Activated T-cell treated with anti-CD3 and anti-CD28 coated beads, Interleukin-2, amount 50 U/mL, for 4 hours (primary cell): ENCODE measurements at regions not wholly inside any gene's neighbourhood (a gene's known extent, or its start where the extent isn't known, plus 50 kb on each side); places are given as distances from the start of the nearest gene placed in this dataset.
"Not testable (repeated sequence)": the region's sequence is repeated elsewhere in the genome, so short reads cannot be mapped to it uniquely, and the experiment has no call there.

ENCODE experiments used
- ATAC-seq, 2 donors: fragments of 200-7000 bp; cut with Tn5 transposase; one replicate each; pipeline ENCODE4 v1.10.0; 2021
- DNase-seq: peaks from one replicate; pipeline ENCODE4 v3.0.0-alpha.2; 2020
- H3K27me3 Mint-ChIP-seq: one replicate; pipeline ENCODE4 v1.8.0; 2021; ENCODE audit warnings: low read depth, mixed read lengths
- H3K36me3 Mint-ChIP-seq: one replicate; pipeline ENCODE4 v1.8.0; 2022; ENCODE audit warnings: mixed read lengths; ENCODE audit not compliant: insufficient read depth
- H3K4me1 Mint-ChIP-seq: one replicate; pipeline ENCODE4 v1.8.0; 2021; ENCODE audit warnings: low read depth, mixed read lengths
- H3K4me3 Mint-ChIP-seq: one replicate; pipeline ENCODE4 v1.8.0; 2021; ENCODE audit warnings: mild to moderate bottlenecking, moderate library complexity, mixed read lengths
- H3K9me3 Mint-ChIP-seq: one replicate; pipeline ENCODE4 v1.8.0; 2021; ENCODE audit warnings: mixed read lengths

- ATAC-seq: no peak
- Mint-ChIP-seq H3K4me1 (no peaks in the 10 kb centered on the region), H3K4me3 (no peak overlapping the region), H3K9me3 (no peaks in the 10 kb centered on the region), H3K36me3 (no peaks in the 10 kb centered on the region), H3K27me3 (peaks cover 9% of the 10 kb centered on the region)
- no peak for DNase-seq
These were observed 100.6 kb downstream of the DACT1 start for GRCh38 chr14:58738189-58738836.

- ATAC-seq: no peak
- DNase-seq: no peak
- no peaks in the 10 kb centered on the region for H3K4me1 Mint-ChIP-seq
These were observed 101.1 kb downstream of the DACT1 start for GRCh38 chr14:58738876-58739275.

GRCh38 chr14:58739674-58740073, 101.9 kb downstream of the DACT1 start:
- no peak for DNase-seq
- H3K4me3 Mint-ChIP-seq: no peak overlapping the region
- peaks cover 9% of the 10 kb centered on the region for H3K27me3 Mint-ChIP-seq
- H3K4me1 Mint-ChIP-seq: no peaks in the 10 kb centered on the region
- no peaks in the 10 kb centered on the region for H3K9me3 Mint-ChIP-seq
- H3K36me3 Mint-ChIP-seq: no peaks in the 10 kb centered on the region
- no peak for ATAC-seq

More at GRCh38 chr14:58738876-58739275, 101.1 kb downstream of the DACT1 start:
- Mint-ChIP-seq H3K27me3 (peaks cover 9% of the 10 kb centered on the region), H3K36me3 (no peaks in the 10 kb centered on the region), H3K4me3 (no peak overlapping the region), H3K9me3 (no peaks in the 10 kb centered on the region)

- Mint-ChIP-seq H3K4me3 (no peak overlapping the region), H3K9me3 (no peaks in the 10 kb centered on the region), H3K36me3 (no peaks in the 10 kb centered on the region), H3K27me3 (peaks cover 7% of the 10 kb centered on the region), H3K4me1 (no peaks in the 10 kb centered on the region)
- no peak for DNase-seq
- no peak for ATAC-seq
These were observed 102.7 kb downstream of the DACT1 start for GRCh38 chr14:58740379-58740935.

GRCh38 chr14:58744801-58745394, 107.1 kb downstream of the DACT1 start:
- Mint-ChIP-seq H3K36me3 (no peaks in the 10 kb centered on the region), H3K4me3 (no peak overlapping the region), H3K27me3 (no peaks in the 10 kb centered on the region), H3K9me3 (no peaks in the 10 kb centered on the region), H3K4me1 (peaks cover 8% of the 10 kb centered on the region)
- DNase-seq: no peak
- no peak for ATAC-seq

- ATAC-seq (no peak), DNase-seq (no peak)
- Mint-ChIP-seq H3K36me3 (no peaks in the 10 kb centered on the region), H3K4me1 (peaks cover 8% of the 10 kb centered on the region), H3K27me3 (peaks cover 2% of the 10 kb centered on the region), H3K9me3 (no peaks in the 10 kb centered on the region), H3K4me3 (no peak overlapping the region)
These were observed 108.5 kb downstream of the DACT1 start for GRCh38 chr14:58746261-58746660.

- DNase-seq: no peak
- no peaks in the 10 kb centered on the region for H3K36me3 Mint-ChIP-seq
- H3K4me1 Mint-ChIP-seq: peaks cover 8% of the 10 kb centered on the region
- no peaks in the 10 kb centered on the region for H3K9me3 Mint-ChIP-seq
- H3K27me3 Mint-ChIP-seq: peaks cover 2% of the 10 kb centered on the region
- H3K4me3 Mint-ChIP-seq: no peak overlapping the region
- no peak for ATAC-seq
These were observed 108.9 kb downstream of the DACT1 start for GRCh38 chr14:58746701-58747100.

GRCh38 chr14:58747181-58747580, 109.4 kb downstream of the DACT1 start:
- no peak overlapping the region for H3K4me3 Mint-ChIP-seq
- no peak for ATAC-seq
- DNase-seq: no peak
- no peaks in the 10 kb centered on the region for H3K36me3 Mint-ChIP-seq
- H3K9me3 Mint-ChIP-seq: no peaks in the 10 kb centered on the region
- H3K4me1 Mint-ChIP-seq: peaks cover 8% of the 10 kb centered on the region
- H3K27me3 Mint-ChIP-seq: peaks cover 2% of the 10 kb centered on the region

- not testable (repeated sequence) for H3K36me3 Mint-ChIP-seq, H3K4me3 Mint-ChIP-seq, DNase-seq, H3K9me3 Mint-ChIP-seq, H3K4me1 Mint-ChIP-seq, ATAC-seq, H3K27me3 Mint-ChIP-seq
These were observed 110.5 kb downstream of the DACT1 start for GRCh38 chr14:58748251-58748650.

GRCh38 chr14:58749066-58749669, 111.4 kb downstream of the DACT1 start:
- DNase-seq (no peak), ATAC-seq (peak; percentile 73 to 75)
- Mint-ChIP-seq H3K27me3 (peaks cover 2% of the 10 kb centered on the region), H3K36me3 (no peaks in the 10 kb centered on the region), H3K4me3 (no peak overlapping the region), H3K9me3 (no peaks in the 10 kb centered on the region), H3K4me1 (peaks cover 8% of the 10 kb centered on the region)

GRCh38 chr14:58750321-58751269, 112.8 kb downstream of the DACT1 start:
- Mint-ChIP-seq H3K4me1 (peaks cover 8% of the 10 kb centered on the region), H3K36me3 (no peaks in the 10 kb centered on the region), H3K27me3 (peaks cover 2% of the 10 kb centered on the region), H3K4me3 (no peak overlapping the region), H3K9me3 (no peaks in the 10 kb centered on the region)
- DNase-seq (no peak), ATAC-seq (no peak)

- DNase-seq: no peak
- H3K4me1 Mint-ChIP-seq: peaks cover 8% of the 10 kb centered on the region
- peaks cover 2% of the 10 kb centered on the region for H3K27me3 Mint-ChIP-seq
- no peaks in the 10 kb centered on the region for H3K9me3 Mint-ChIP-seq
- no peak for ATAC-seq
- no peaks in the 10 kb centered on the region for H3K36me3 Mint-ChIP-seq
- H3K4me3 Mint-ChIP-seq: no peak overlapping the region
These were observed 114.0 kb downstream of the DACT1 start for GRCh38 chr14:58751788-58752187.

- Mint-ChIP-seq H3K9me3 (no peaks in the 10 kb centered on the region), H3K27me3 (peaks cover 2% of the 10 kb centered on the region), H3K4me1 (peaks cover 8% of the 10 kb centered on the region), H3K4me3 (no peak overlapping the region), H3K36me3 (no peaks in the 10 kb centered on the region)
- ATAC-seq: no peak
- DNase-seq: no peak
These were observed 114.5 kb downstream of the DACT1 start for GRCh38 chr14:58752289-58752688.

- Mint-ChIP-seq H3K4me1 (peaks cover 8% of the 10 kb centered on the region), H3K27me3 (peaks cover 2% of the 10 kb centered on the region), H3K36me3 (no peaks in the 10 kb centered on the region)
These were observed 115.0 kb downstream of the DACT1 start for GRCh38 chr14:58752771-58753201.

More at GRCh38 chr14:58752771-58753201, 115.0 kb downstream of the DACT1 start:
- H3K9me3 Mint-ChIP-seq: no peaks in the 10 kb centered on the region
- H3K4me3 Mint-ChIP-seq: no peak overlapping the region
- ATAC-seq (no peak), DNase-seq (no peak)
